Vagina (tissue), 2 donors: ENCODE measurements at regions not wholly inside any gene's neighbourhood (a gene's known extent, or its start where the extent isn't known, plus 50 kb on each side); places are given as distances from the start of the nearest gene placed in this dataset.

ENCODE experiments used
- POLR2A ChIP-seq, 2 donors: fragments of 450-650 bp; IDR thresholded peaks; one replicate each; pipeline ENCODE4 v1.6.1; 2017; ENCODE audit warnings: antibody characterized with exemption in 2 of 2, mild to moderate bottlenecking in 2 of 2, moderate library complexity in 2 of 2
- POLR2AphosphoS5 ChIP-seq, 2 donors: sonication (generic); formaldehyde crosslinking; IDR thresholded peaks; one replicate each; pipeline ENCODE4 v1.9.0; 2017; ENCODE audit warnings: antibody characterized with exemption in 2 of 2, mild to moderate bottlenecking in 2 of 2, low read depth in 1 of 2; ENCODE audit not compliant: insufficient read depth in 1 of 2
- TF ChIP-seq, protein P1 (sequence below), 3 experiments: fragments of 450-650 bp in 2 of 3; fragments of 200-600 bp in 1 of 3; sonication (generic) in 1 of 3; IDR thresholded peaks; one replicate each; pipeline ENCODE4 v1.5.1; 2017 to 2019; ENCODE audit warnings: antibody characterized with exemption in 3 of 3, mild to moderate bottlenecking in 2 of 3, moderate library complexity in 2 of 3

DNA sequence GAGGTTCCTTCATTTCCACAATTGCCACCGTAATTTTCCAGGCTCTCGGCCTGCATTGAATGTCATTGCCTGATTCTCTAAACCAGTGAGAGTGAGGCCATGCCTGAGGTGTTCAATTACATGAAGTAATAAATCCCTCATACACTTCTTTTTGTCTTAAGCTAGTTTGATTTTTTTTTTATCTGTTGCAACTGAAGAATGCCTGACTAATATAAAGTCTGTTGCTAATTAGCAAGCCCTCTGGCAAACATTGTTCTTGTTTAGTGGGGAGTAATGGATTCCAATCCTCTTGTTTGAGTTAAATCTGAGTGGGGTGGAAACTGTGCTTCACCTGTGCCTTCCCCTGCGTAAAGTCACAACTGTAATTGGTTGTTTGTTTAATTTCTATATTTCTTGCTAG, 338.1 kb upstream of the ATP10B start:
- TF ChIP-seq, protein P1, sequence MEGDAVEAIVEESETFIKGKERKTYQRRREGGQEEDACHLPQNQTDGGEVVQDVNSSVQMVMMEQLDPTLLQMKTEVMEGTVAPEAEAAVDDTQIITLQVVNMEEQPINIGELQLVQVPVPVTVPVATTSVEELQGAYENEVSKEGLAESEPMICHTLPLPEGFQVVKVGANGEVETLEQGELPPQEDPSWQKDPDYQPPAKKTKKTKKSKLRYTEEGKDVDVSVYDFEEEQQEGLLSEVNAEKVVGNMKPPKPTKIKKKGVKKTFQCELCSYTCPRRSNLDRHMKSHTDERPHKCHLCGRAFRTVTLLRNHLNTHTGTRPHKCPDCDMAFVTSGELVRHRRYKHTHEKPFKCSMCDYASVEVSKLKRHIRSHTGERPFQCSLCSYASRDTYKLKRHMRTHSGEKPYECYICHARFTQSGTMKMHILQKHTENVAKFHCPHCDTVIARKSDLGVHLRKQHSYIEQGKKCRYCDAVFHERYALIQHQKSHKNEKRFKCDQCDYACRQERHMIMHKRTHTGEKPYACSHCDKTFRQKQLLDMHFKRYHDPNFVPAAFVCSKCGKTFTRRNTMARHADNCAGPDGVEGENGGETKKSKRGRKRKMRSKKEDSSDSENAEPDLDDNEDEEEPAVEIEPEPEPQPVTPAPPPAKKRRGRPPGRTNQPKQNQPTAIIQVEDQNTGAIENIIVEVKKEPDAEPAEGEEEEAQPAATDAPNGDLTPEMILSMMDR (IDR thresholded peaks at IDR 0.05) = no peak
- TF ChIP-seq POLR2A (IDR thresholded peaks at IDR 0.05) = no peak
- TF ChIP-seq POLR2AphosphoS5 (IDR thresholded peaks at IDR 0.05; ENCODE audit: insufficient read depth in 1 of 2, low read depth in 1 of 2) = no peak
